ENCODE measurements at regions not wholly inside any gene's neighbourhood (a gene's known extent, or its start where the extent isn't known, plus 50 kb on each side); places are given as distances from the start of the nearest gene placed in this dataset.
A peak's percentile ranks its signal among the peaks of the same experiment; 100 is the strongest.

DNA sequence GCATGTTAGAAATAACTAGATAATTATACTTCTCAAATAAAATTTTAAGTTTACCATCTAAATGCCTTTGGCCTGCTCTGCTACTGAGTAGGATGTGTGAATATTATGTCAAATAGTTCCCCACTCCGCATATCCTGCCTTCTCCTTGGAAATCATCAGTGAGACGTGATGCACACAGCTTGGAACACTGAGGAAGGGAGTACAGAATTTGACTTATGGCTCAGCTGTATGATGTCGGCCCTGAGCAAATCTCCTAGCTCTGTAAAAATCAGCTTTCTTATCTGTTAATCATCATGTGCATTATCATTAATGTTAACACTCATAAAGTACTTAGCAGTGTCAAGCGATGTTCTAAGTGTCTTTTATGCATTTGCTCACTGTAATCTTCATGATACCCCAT is 241.0 kb upstream of the ANKRD50 start:
- BruUV-seq (replicated peaks): no TSS peak
- H2BK120ac ChIP-seq (ENCODE audit: low read depth, low read length): peak overlapping the region; percentile 69; the same call in 1 of the 2 replicates
- H2AK9ac ChIP-seq (replicated peaks; ENCODE audit: low read depth, low read length, poor library complexity): no peak overlapping the region
- peak overlapping the region; percentile 82 for H3K4ac ChIP-seq (ENCODE audit: low read depth, low read length)
- dilution Hi-C loops (cut with HindIII; ENCODE audit: low sequenced_read_pairs, unreplicated experiment) (no loop called here), intact Hi-C loops (cut with micrococcal nuclease) (no loop called here), in situ Hi-C loops (cut with MboI; ENCODE audit: low sequenced_read_pairs) (no loop called here)
- H2AK5ac ChIP-seq (ENCODE audit: low read depth, low read length): peak overlapping the region; percentile 94
- H3K27me3 ChIP-seq (ENCODE audit: control insufficient read depth, insufficient read depth, low read length): no peaks in the 10 kb centered on the region
- H3K4me3 ChIP-seq (ENCODE audit: insufficient read depth, low read depth, low read length): no peak overlapping the region
- no peak overlapping the region for H3K9ac ChIP-seq (ENCODE audit: low read depth, low read length)
- H2BK15ac ChIP-seq (ENCODE audit: low read depth, low read length): peak overlapping the region; percentile 35; the same call in 1 of the 3 replicates
- H3K79me1 ChIP-seq (ENCODE audit: low read depth in 1 of 2, low read length in 2 of 2): no peaks in the 10 kb centered on the region
- H3K18ac ChIP-seq (ENCODE audit: low read depth, low read length): peak overlapping the region; percentile 95
- H3K56ac ChIP-seq (ENCODE audit: extremely low read depth, insufficient read depth, low read length): no peak overlapping the region
- peak overlapping the region; percentile 79 for H3K14ac ChIP-seq (replicated peaks; ENCODE audit: low read depth, low read length)
- H2BK5ac ChIP-seq (ENCODE audit: low read depth, low read length, poor library complexity, severe bottlenecking): peak overlapping the region; percentile 88
- H4K91ac ChIP-seq (ENCODE audit: insufficient read depth, low read depth, low read length): peak overlapping the region; percentile 54; the same call in 1 of the 2 replicates
- H2AFZ ChIP-seq (replicated peaks; ENCODE audit: low read length, poor library complexity): peak overlapping the region; percentile 53
- CTCF ChIA-PET: interaction anchor here (0.8 kb wide), 1 partner anchor 16 kb away, joined by 3 read pairs; no protein-coding TSS in a partner anchor
- H3K4me2 ChIP-seq (ENCODE audit: low read depth, low read length): peak overlapping the region; percentile 48
- peak; percentile 28 for ATAC-seq (ENCODE audit: low read depth)
- POLR2A ChIA-PET (ENCODE audit: unreplicated experiment): no interaction called here
- H2BK20ac ChIP-seq (ENCODE audit: low read depth, low read length): peak overlapping the region; percentile 85; the same call in 1 of the 2 replicates
- no peaks in the 10 kb centered on the region for H3K36me3 ChIP-seq (ENCODE audit: control insufficient read depth, insufficient read depth, low read length)
- peak overlapping the region; percentile 64 for H3K23ac ChIP-seq (ENCODE audit: low read depth, low read length)
- peak overlapping the region in 1 of 2 experiments; percentile 73; a peak in 2 of 4 replicates for H4K8ac ChIP-seq (ENCODE audit: low read depth in 2 of 2, low read length in 2 of 2)
- DNase-seq: no peak
- TF ChIP-seq MAFK (IDR thresholded peaks at IDR 0.05; ENCODE audit: low read depth, low read length) (no peak), POLR2A (IDR thresholded peaks at IDR 0.05; ENCODE audit: low read depth, low read length) (no peak), NFE2L2 (IDR thresholded peaks at IDR 0.05; ENCODE audit: low read depth, low read length) (no peak), BHLHE40 (IDR thresholded peaks at IDR 0.05; ENCODE audit: low read depth, low read length) (no peak), MXI1 (IDR thresholded peaks at IDR 0.05; ENCODE audit: borderline replicate concordance, low read depth, low read length) (no peak), SMC3 (IDR thresholded peaks at IDR 0.05; ENCODE audit: low read depth, low read length) (no peak), MAZ (IDR thresholded peaks at IDR 0.05; ENCODE audit: borderline replicate concordance, low read depth, low read length) (no peak), FOS (IDR thresholded peaks at IDR 0.05; ENCODE audit: low read depth, low read length) (no peak), RFX5 (IDR thresholded peaks at IDR 0.05; ENCODE audit: low read depth, low read length) (no peak), CEBPB (IDR thresholded peaks at IDR 0.05; ENCODE audit: low read depth, low read length) (no peak), CHD1 (IDR thresholded peaks at IDR 0.05; ENCODE audit: low read depth, low read length) (no peak)
- TF ChIP-seq, protein P1, sequence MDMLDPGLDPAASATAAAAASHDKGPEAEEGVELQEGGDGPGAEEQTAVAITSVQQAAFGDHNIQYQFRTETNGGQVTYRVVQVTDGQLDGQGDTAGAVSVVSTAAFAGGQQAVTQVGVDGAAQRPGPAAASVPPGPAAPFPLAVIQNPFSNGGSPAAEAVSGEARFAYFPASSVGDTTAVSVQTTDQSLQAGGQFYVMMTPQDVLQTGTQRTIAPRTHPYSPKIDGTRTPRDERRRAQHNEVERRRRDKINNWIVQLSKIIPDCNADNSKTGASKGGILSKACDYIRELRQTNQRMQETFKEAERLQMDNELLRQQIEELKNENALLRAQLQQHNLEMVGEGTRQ (IDR thresholded peaks at IDR 0.05; ENCODE audit: low read depth, low read length): no peak
- H3K27ac ChIP-seq (ENCODE audit: insufficient read depth, low read length): peak overlapping the region; percentile 86; the same call in 1 of the 2 replicates
- H3K9me3 ChIP-seq (ENCODE audit: control insufficient read depth, insufficient read depth, low read length): no peaks in the 10 kb centered on the region
- H3K4me1 ChIP-seq (ENCODE audit: control insufficient read depth, insufficient read depth, low read length): peaks cover 5% of the 10 kb centered on the region
- WGBS, 2 experiments (ENCODE audit: extremely low coverage in 2 of 2, insufficient read length in 1 of 2): no CpG with 5 or more reads among the region's 4 CpGs
- H4K5ac ChIP-seq (ENCODE audit: low read depth, low read length): peak overlapping the region; percentile 69; the same call in 1 of the 2 replicates
- peaks cover 6% of the 10 kb centered on the region for H3K9me1 ChIP-seq (ENCODE audit: insufficient read depth, low read length)
- no peaks in the 10 kb centered on the region for H4K20me1 ChIP-seq (ENCODE audit: insufficient read depth, low read length)

Measured in IMR-90 (cell line).